Gastroesophageal sphincter (tissue), 3 donors: ENCODE measurements at regions not wholly inside any gene's neighbourhood (a gene's known extent, or its start where the extent isn't known, plus 50 kb on each side); places are given as distances from the start of the nearest gene placed in this dataset.

Experiments used
- EP300 ChIP-seq: sonication (generic); formaldehyde crosslinking; IDR thresholded peaks from one replicate; pipeline ENCODE4 v1.6.1; 2017; ENCODE audit warnings: antibody characterized with exemption, mild to moderate bottlenecking
- POLR2AphosphoS5 ChIP-seq: sonication (generic); formaldehyde crosslinking; IDR thresholded peaks from one replicate; pipeline ENCODE4 v1.6.1; 2017; ENCODE audit warnings: antibody characterized with exemption
- TF ChIP-seq, protein P1 (sequence below), 4 experiments: fragments of 200-600 bp in 2 of 4; fragments of 450-650 bp in 2 of 4; sonication (generic) in 1 of 4; IDR thresholded peaks; one replicate each; pipeline ENCODE4 v1.5.1; 2017 to 2019; ENCODE audit warnings: antibody characterized with exemption in 4 of 4, mild to moderate bottlenecking in 2 of 4, moderate library complexity in 2 of 4

- TF ChIP-seq, protein P1, sequence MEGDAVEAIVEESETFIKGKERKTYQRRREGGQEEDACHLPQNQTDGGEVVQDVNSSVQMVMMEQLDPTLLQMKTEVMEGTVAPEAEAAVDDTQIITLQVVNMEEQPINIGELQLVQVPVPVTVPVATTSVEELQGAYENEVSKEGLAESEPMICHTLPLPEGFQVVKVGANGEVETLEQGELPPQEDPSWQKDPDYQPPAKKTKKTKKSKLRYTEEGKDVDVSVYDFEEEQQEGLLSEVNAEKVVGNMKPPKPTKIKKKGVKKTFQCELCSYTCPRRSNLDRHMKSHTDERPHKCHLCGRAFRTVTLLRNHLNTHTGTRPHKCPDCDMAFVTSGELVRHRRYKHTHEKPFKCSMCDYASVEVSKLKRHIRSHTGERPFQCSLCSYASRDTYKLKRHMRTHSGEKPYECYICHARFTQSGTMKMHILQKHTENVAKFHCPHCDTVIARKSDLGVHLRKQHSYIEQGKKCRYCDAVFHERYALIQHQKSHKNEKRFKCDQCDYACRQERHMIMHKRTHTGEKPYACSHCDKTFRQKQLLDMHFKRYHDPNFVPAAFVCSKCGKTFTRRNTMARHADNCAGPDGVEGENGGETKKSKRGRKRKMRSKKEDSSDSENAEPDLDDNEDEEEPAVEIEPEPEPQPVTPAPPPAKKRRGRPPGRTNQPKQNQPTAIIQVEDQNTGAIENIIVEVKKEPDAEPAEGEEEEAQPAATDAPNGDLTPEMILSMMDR (IDR thresholded peaks at IDR 0.05), result no peak
- TF ChIP-seq EP300 (no peak), POLR2AphosphoS5 (no peak)
These were observed 407.0 kb upstream of the SEL1L start for GRCh38 chr14:81940651-81941050.
